Stimulated activated CD4-positive, alpha-beta T cell treated with anti-CD3 and anti-CD28 coated beads, Interleukin-2, amount 100 ng/mL, for 24 hours (primary cell): ENCODE measurements at regions not wholly inside any gene's neighbourhood (a gene's known extent, or its start where the extent isn't known, plus 50 kb on each side); places are given as distances from the start of the nearest gene placed in this dataset.

Source experiments
- DNase-seq, 2 donors: peaks; one replicate each; pipeline ENCODE4 v3.0.0-alpha.2; 2020

GRCh38 chr3:116849261-116849688, 139.7 kb downstream of the TUSC7 start:
- no peak for DNase-seq

GRCh38 chr3:116852803-116853202, 143.2 kb downstream of the TUSC7 start:
- no peak for DNase-seq

- no peak for DNase-seq
Measured at GRCh38 chr3:116863270-116863770, 153.7 kb downstream of the TUSC7 start.

- no peak for DNase-seq
Measured at GRCh38 chr3:116863822-116864589, 154.4 kb downstream of the TUSC7 start.

GRCh38 chr3:116864590-116864927, 155.0 kb downstream of the TUSC7 start:
- no peak for DNase-seq

- no peak for DNase-seq
Measured at GRCh38 chr3:116870379-116870778, 160.8 kb downstream of the TUSC7 start.

GRCh38 chr3:116871905-116872304, 162.3 kb downstream of the TUSC7 start:
- DNase-seq = no peak

GRCh38 chr3:116872688-116873087, 163.1 kb downstream of the TUSC7 start:
- DNase-seq = no peak

- no peak for DNase-seq
Measured at GRCh38 chr3:116873142-116873541, 163.6 kb downstream of the TUSC7 start.

GRCh38 chr3:116877968-116878367, 168.4 kb downstream of the TUSC7 start:
- no peak for DNase-seq

- no peak for DNase-seq
Measured at GRCh38 chr3:116886202-116886893, 176.8 kb downstream of the TUSC7 start.

- no peak for DNase-seq
Measured at GRCh38 chr3:116896116-116896515, 186.5 kb downstream of the TUSC7 start.

- DNase-seq = no peak
Measured at GRCh38 chr3:116897382-116897781, 187.8 kb downstream of the TUSC7 start.

- DNase-seq = no peak
Measured at GRCh38 chr3:116899253-116899652, 189.7 kb downstream of the TUSC7 start.

GRCh38 chr3:116905334-116905733, 195.8 kb downstream of the TUSC7 start:
- no peak for DNase-seq

- no peak for DNase-seq
Measured at GRCh38 chr3:116905794-116906193, 196.2 kb downstream of the TUSC7 start.

- no peak for DNase-seq
Measured at GRCh38 chr3:116912116-116912515, 202.5 kb downstream of the TUSC7 start.

GRCh38 chr3:116914004-116914403, 204.4 kb downstream of the TUSC7 start:
- no peak for DNase-seq

- DNase-seq = no peak
Measured at GRCh38 chr3:116916836-116917235, 207.3 kb downstream of the TUSC7 start.

GRCh38 chr3:116920826-116921610, 211.4 kb downstream of the TUSC7 start:
- no peak for DNase-seq

GRCh38 chr3:116927918-116928317, 218.3 kb downstream of the TUSC7 start:
- no peak for DNase-seq

- DNase-seq = no peak
Measured at GRCh38 chr3:116929505-116930222, 220.1 kb downstream of the TUSC7 start.

GRCh38 chr3:116930786-116931185, 221.2 kb downstream of the TUSC7 start:
- DNase-seq = no peak
